ENCODE measurements at regions not wholly inside any gene's neighbourhood (a gene's known extent, or its start where the extent isn't known, plus 50 kb on each side); places are given as distances from the start of the nearest gene placed in this dataset.
"Not testable (repeated sequence)": the region's sequence is repeated elsewhere in the genome, so short reads cannot be mapped to it uniquely, and the experiment has no call there.

DNA sequence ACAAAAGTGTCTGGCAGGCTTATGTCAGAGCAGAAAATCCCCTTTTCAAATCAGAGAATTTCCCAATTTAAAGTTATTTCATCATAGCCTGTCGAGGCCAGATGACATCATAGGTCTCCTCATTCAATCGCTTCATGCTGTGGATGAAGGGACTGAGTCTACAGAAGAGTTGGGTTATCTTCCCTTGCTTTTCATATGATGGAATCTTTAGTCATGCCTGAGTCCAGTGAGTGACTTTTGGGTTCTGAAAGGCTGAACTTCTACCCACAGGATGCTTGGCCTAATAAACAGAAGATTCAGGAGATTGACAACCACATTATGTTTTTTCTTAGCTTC is 357.0 kb upstream of the SPATA31A3 start:
- TF ChIP-seq, protein P1, sequence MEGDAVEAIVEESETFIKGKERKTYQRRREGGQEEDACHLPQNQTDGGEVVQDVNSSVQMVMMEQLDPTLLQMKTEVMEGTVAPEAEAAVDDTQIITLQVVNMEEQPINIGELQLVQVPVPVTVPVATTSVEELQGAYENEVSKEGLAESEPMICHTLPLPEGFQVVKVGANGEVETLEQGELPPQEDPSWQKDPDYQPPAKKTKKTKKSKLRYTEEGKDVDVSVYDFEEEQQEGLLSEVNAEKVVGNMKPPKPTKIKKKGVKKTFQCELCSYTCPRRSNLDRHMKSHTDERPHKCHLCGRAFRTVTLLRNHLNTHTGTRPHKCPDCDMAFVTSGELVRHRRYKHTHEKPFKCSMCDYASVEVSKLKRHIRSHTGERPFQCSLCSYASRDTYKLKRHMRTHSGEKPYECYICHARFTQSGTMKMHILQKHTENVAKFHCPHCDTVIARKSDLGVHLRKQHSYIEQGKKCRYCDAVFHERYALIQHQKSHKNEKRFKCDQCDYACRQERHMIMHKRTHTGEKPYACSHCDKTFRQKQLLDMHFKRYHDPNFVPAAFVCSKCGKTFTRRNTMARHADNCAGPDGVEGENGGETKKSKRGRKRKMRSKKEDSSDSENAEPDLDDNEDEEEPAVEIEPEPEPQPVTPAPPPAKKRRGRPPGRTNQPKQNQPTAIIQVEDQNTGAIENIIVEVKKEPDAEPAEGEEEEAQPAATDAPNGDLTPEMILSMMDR (IDR thresholded peaks at IDR 0.05), result not testable (repeated sequence)
- TF ChIP-seq EZH2 (IDR thresholded peaks at IDR 0.05; ENCODE audit: borderline replicate concordance, insufficient read depth, low read depth, low read length, poor library complexity, severe bottlenecking), result not testable (repeated sequence)
